Suprapubic skin (tissue), 4 donors: ENCODE measurements at regions not wholly inside any gene's neighbourhood (a gene's known extent, or its start where the extent isn't known, plus 50 kb on each side); places are given as distances from the start of the nearest gene placed in this dataset.

Experiments
- CTCF ChIP-seq, 2 donors: fragments of 200-600 bp in 1 of 2; fragments of 450-650 bp in 1 of 2; sonication (generic) in 1 of 2; IDR thresholded peaks; one replicate each; pipeline ENCODE4 v1.5.1; 2016 to 2019; ENCODE audit warnings: antibody characterized with exemption in 2 of 2, mild to moderate bottlenecking in 1 of 2, moderate library complexity in 1 of 2
- POLR2A ChIP-seq, 2 donors: fragments of 450-650 bp; IDR thresholded peaks; one replicate each; pipeline ENCODE4 v1.6.1; 2017; ENCODE audit warnings: antibody characterized with exemption in 2 of 2, mild to moderate bottlenecking in 2 of 2, moderate library complexity in 2 of 2
- POLR2AphosphoS5 ChIP-seq, 3 donors: sonication (generic); formaldehyde crosslinking; IDR thresholded peaks; one replicate each; pipeline ENCODE4 v1.6.1; 2017; ENCODE audit warnings: antibody characterized with exemption in 3 of 3

- TF ChIP-seq CTCF (IDR thresholded peaks at IDR 0.05) (no peak), POLR2AphosphoS5 (IDR thresholded peaks at IDR 0.05) (no peak), POLR2A (IDR thresholded peaks at IDR 0.05) (no peak)
Observed at GRCh38 chrX:26927419-26927818, 535.7 kb downstream of the PPP4R3C start.
